ENCODE measurements at regions not wholly inside any gene's neighbourhood (a gene's known extent, or its start where the extent isn't known, plus 50 kb on each side); places are given as distances from the start of the nearest gene placed in this dataset.
"Not testable (repeated sequence)": the region's sequence is repeated elsewhere in the genome, so short reads cannot be mapped to it uniquely, and the experiment has no call there.

GRCh38 chr5:25694801-25695200 lies 1050.0 kb upstream of the CDH10 start:
- no peaks in the 10 kb centered on the region for H3K4me1 ChIP-seq
- no peaks in the 10 kb centered on the region for H3K36me3 ChIP-seq
- H3K9me3 ChIP-seq, result peaks cover 0 to 9% (median 0%) of the 10 kb centered on the region in 8 donors
- H3K27me3 ChIP-seq (replicated peaks in 1 of 7), result no peaks in the 10 kb centered on the region
- WGBS, 5 donors, result 56 to 77% (median 62%) methylated on average over 1 of the region's 1 CpG
- intact Hi-C loops (cut with DNase I; ENCODE audit: low total_unique reads), result no loop called here
- DNase-seq, result no peak
- TF ChIP-seq POLR2A (IDR thresholded peaks at IDR 0.05) (no peak), POLR2AphosphoS5 (IDR thresholded peaks at IDR 0.05) (no peak), CTCF (IDR thresholded peaks at IDR 0.05 in 8 of 11, conservative IDR thresholded peaks at IDR 0.05 in 3 of 11) (no peak)
- no peak overlapping the region for H3K27ac ChIP-seq
- H3K4me3 ChIP-seq, result no peak overlapping the region

GRCh38 chr5:25688156-25688555 lies 1043.4 kb upstream of the CDH10 start:
- no peak for DNase-seq
- no peaks in the 10 kb centered on the region for H3K4me1 ChIP-seq
- H3K27ac ChIP-seq, result no peak overlapping the region
- H3K9me3 ChIP-seq, result peaks cover 0 to 11% (median 0%) of the 10 kb centered on the region in 8 donors
- H3K27me3 ChIP-seq (replicated peaks in 1 of 7), result no peaks in the 10 kb centered on the region
- no peak overlapping the region for H3K4me3 ChIP-seq
- intact Hi-C loops (cut with DNase I; ENCODE audit: low total_unique reads), result no loop called here
- TF ChIP-seq CTCF (IDR thresholded peaks at IDR 0.05 in 8 of 11, conservative IDR thresholded peaks at IDR 0.05 in 3 of 11), result no peak
- TF ChIP-seq POLR2AphosphoS5 (IDR thresholded peaks at IDR 0.05), result no peak
- TF ChIP-seq POLR2A (IDR thresholded peaks at IDR 0.05), result no peak
- 24 to 35% (median 27%) methylated on average over 3 of the region's 3 CpGs for WGBS, 5 donors
- H3K36me3 ChIP-seq, result no peaks in the 10 kb centered on the region

- no peaks in the 10 kb centered on the region for H3K4me1 ChIP-seq
- 63 to 88% (median 79%) methylated on average over 1 of the region's 1 CpG for WGBS, 5 donors
- peaks cover 0 to 16% (median 2%) of the 10 kb centered on the region in 8 donors for H3K9me3 ChIP-seq
- DNase-seq, result no peak
- intact Hi-C loops (cut with DNase I; ENCODE audit: low total_unique reads), result no loop called here
- TF ChIP-seq POLR2AphosphoS5 (IDR thresholded peaks at IDR 0.05), result no peak
- TF ChIP-seq CTCF (IDR thresholded peaks at IDR 0.05 in 8 of 11, conservative IDR thresholded peaks at IDR 0.05 in 3 of 11), result no peak
- no peak for TF ChIP-seq POLR2A (IDR thresholded peaks at IDR 0.05)
- H3K27me3 ChIP-seq (replicated peaks in 1 of 7), result no peaks in the 10 kb centered on the region
- no peak overlapping the region for H3K27ac ChIP-seq
- H3K4me3 ChIP-seq, result no peak overlapping the region
- no peaks in the 10 kb centered on the region for H3K36me3 ChIP-seq
These were observed 1025.0 kb upstream of the CDH10 start for GRCh38 chr5:25669645-25670401.

- 64 to 76% (median 70%) methylated on average over 2 of the region's 2 CpGs for WGBS, 5 donors
- Histone ChIP-seq H3K27ac (no peak overlapping the region), H3K36me3 (no peaks in the 10 kb centered on the region), H3K27me3 (replicated peaks in 1 of 7) (no peaks in the 10 kb centered on the region), H3K4me1 (no peaks in the 10 kb centered on the region), H3K4me3 (no peak overlapping the region), H3K9me3 (peaks cover 3 to 40% (median 25%) of the 10 kb centered on the region in 8 donors)
- DNase-seq, result no peak
- intact Hi-C loops (cut with DNase I; ENCODE audit: low total_unique reads), result no loop called here
- TF ChIP-seq POLR2A (IDR thresholded peaks at IDR 0.05), result no peak
- no peak for TF ChIP-seq POLR2AphosphoS5 (IDR thresholded peaks at IDR 0.05)
- no peak for TF ChIP-seq CTCF (IDR thresholded peaks at IDR 0.05 in 8 of 11, conservative IDR thresholded peaks at IDR 0.05 in 3 of 11)
These were observed 1017.8 kb upstream of the CDH10 start for GRCh38 chr5:25662610-25663009.

- WGBS, 5 donors, result 88 to 95% (median 94%) methylated on average over 7 of the region's 7 CpGs
- intact Hi-C loops (cut with DNase I; ENCODE audit: low total_unique reads); DNase-seq; H3K27ac ChIP-seq; H3K27me3 ChIP-seq (replicated peaks in 1 of 7); H3K4me3 ChIP-seq; H3K4me1 ChIP-seq; H3K36me3 ChIP-seq: not testable (repeated sequence)
- H3K9me3 ChIP-seq, result peaks cover 0 to 45% (median 33%) of the 10 kb centered on the region in 8 donors
These were observed 1005.5 kb upstream of the CDH10 start for GRCh38 chr5:25650316-25650715.
